Islet of Langerhans (tissue), 1 donor: ENCODE measurements at regions not wholly inside any gene's neighbourhood (a gene's known extent, or its start where the extent isn't known, plus 50 kb on each side); places are given as distances from the start of the nearest gene placed in this dataset.

Source experiments
- FAIRE-seq: peaks from one replicate; lab custom pipeline; 2011; peaks lifted over from hg19 to GRCh38; lab: Jason Lieb, UNC

- no peak for FAIRE-seq
Observed at GRCh38 chrX:149274516-149275105, 230.5 kb downstream of the IDS start.

- FAIRE-seq: no peak
Observed at GRCh38 chrX:149272690-149273463, 232.2 kb downstream of the IDS start.

GRCh38 chrX:149267878-149268813, 237.0 kb downstream of the IDS start:
- no peak for FAIRE-seq

- no peak for FAIRE-seq
Observed at GRCh38 chrX:149262086-149262485, 243.0 kb downstream of the IDS start.

GRCh38 chrX:149259241-149259640, 245.9 kb downstream of the IDS start:
- FAIRE-seq: no peak

- no peak for FAIRE-seq
Observed at GRCh38 chrX:149255860-149256259, 249.2 kb downstream of the IDS start.

- no peak for FAIRE-seq
Observed at GRCh38 chrX:149248073-149248625, 257.0 kb downstream of the IDS start.

GRCh38 chrX:149230689-149231088, 274.4 kb downstream of the IDS start:
- FAIRE-seq: no peak

- no peak for FAIRE-seq
Observed at GRCh38 chrX:149223854-149224253, 281.3 kb downstream of the IDS start.

GRCh38 chrX:149222040-149222439, 283.1 kb downstream of the IDS start:
- FAIRE-seq: no peak

- FAIRE-seq: no peak
Observed at GRCh38 chrX:149221230-149221629, 283.9 kb downstream of the IDS start.

- FAIRE-seq: no peak
Observed at GRCh38 chrX:149213264-149213663, 291.8 kb downstream of the IDS start.

- FAIRE-seq: no peak
Observed at GRCh38 chrX:149208307-149208706, 296.8 kb downstream of the IDS start.

GRCh38 chrX:149207518-149207917, 297.6 kb downstream of the IDS start:
- FAIRE-seq: no peak

- no peak for FAIRE-seq
Observed at GRCh38 chrX:149205937-149206336, 299.2 kb downstream of the IDS start.

- FAIRE-seq: no peak
Observed at GRCh38 chrX:149205081-149205480, 300.0 kb downstream of the IDS start.

- no peak for FAIRE-seq
Observed at GRCh38 chrX:149199734-149200133, 305.4 kb downstream of the IDS start.

- no peak for FAIRE-seq
Observed at GRCh38 chrX:149198980-149199732, 305.9 kb downstream of the IDS start.

- FAIRE-seq: no peak
Observed at GRCh38 chrX:149185087-149185486, 320.0 kb downstream of the IDS start.

- FAIRE-seq: no peak
Observed at GRCh38 chrX:149161435-149162088, 343.5 kb downstream of the IDS start.

GRCh38 chrX:149157976-149158375, 347.1 kb downstream of the IDS start:
- FAIRE-seq: no peak
